OCI-LY1 (cell line): ENCODE measurements at regions not wholly inside any gene's neighbourhood (a gene's known extent, or its start where the extent isn't known, plus 50 kb on each side); places are given as distances from the start of the nearest gene placed in this dataset.

Experiments used
- H2AFZ ChIP-seq: fragments of 200-600 bp; sonication (generic), shearing (Covaris generic); 2 replicates; pipeline ENCODE4 v1.6.0; 2014; ENCODE audit warnings: antibody characterized with exemption, mild to moderate bottlenecking, low read length
- H3F3A ChIP-seq: fragments of 200-600 bp; sonication (generic), shearing (Covaris generic); 2 replicates; pipeline ENCODE4 v1.6.0; 2014; ENCODE audit warnings: mild to moderate bottlenecking, antibody characterized with exemption, low read length, moderate library complexity; ENCODE audit not compliant: insufficient read depth
- H3K27ac ChIP-seq: fragments of 200-600 bp; sonication (generic); 2 replicates; pipeline ENCODE4 v1.5.1; 2014; ENCODE audit warnings: low read length, mixed run types, mild to moderate bottlenecking, low read depth; ENCODE audit not compliant: poor library complexity, severe bottlenecking
- H3K27me3 ChIP-seq: fragments of 200-600 bp; sonication (generic); 2 replicates; pipeline ENCODE4 v1.6.0; 2014; ENCODE audit warnings: antibody characterized with exemption, mild to moderate bottlenecking, low read length, moderate library complexity; ENCODE audit not compliant: insufficient read depth
- H3K36me3 ChIP-seq: fragments of 200-600 bp; sonication (generic); 2 replicates; pipeline ENCODE4 v1.6.1; 2014; ENCODE audit warnings: mild to moderate bottlenecking, antibody characterized with exemption, low read length, moderate library complexity, mixed read lengths; ENCODE audit not compliant: insufficient read depth
- H3K4me1 ChIP-seq: fragments of 200-600 bp; sonication (generic); 2 replicates; pipeline ENCODE4 v1.5.1; 2014; ENCODE audit warnings: mild to moderate bottlenecking, low read length, moderate library complexity; ENCODE audit not compliant: insufficient read depth, severe bottlenecking
- H3K4me2 ChIP-seq: fragments of 200-600 bp; sonication (generic), shearing (Covaris generic); 2 replicates; pipeline ENCODE4 v1.6.1; 2014; ENCODE audit warnings: low read length
- H3K4me3 ChIP-seq: fragments of 200-600 bp; sonication (generic); 2 replicates; pipeline ENCODE4 v1.5.1; 2014; ENCODE audit warnings: low read length, low read depth, mild to moderate bottlenecking, mixed read lengths; ENCODE audit not compliant: poor library complexity, severe bottlenecking
- H3K79me2 ChIP-seq: fragments of 200-600 bp; shearing (Covaris generic); 2 replicates; pipeline ENCODE4 v1.6.1; 2016; ENCODE audit warnings: mixed run types, low read length, mixed read lengths; ENCODE audit not compliant: insufficient read depth
- H3K9ac ChIP-seq: fragments of 200-600 bp; sonication (generic), shearing (Covaris generic); 2 replicates; pipeline ENCODE4 v1.6.1; 2014; ENCODE audit warnings: mild to moderate bottlenecking, low read length, mixed read lengths
- H3K9me2 ChIP-seq: fragments of 200-600 bp; sonication (generic), shearing (Covaris generic); 2 replicates; pipeline ENCODE4 v1.6.1; 2014; ENCODE audit warnings: low read depth, mild to moderate bottlenecking, low read length, mixed read lengths
- H3K9me3 ChIP-seq: fragments of 200-600 bp; shearing (Covaris generic); 2 replicates; pipeline ENCODE4 v1.6.1; 2014; ENCODE audit warnings: low read length, mixed read lengths
- H4K20me1 ChIP-seq: fragments of 200-600 bp; sonication (generic), shearing (Covaris generic); 2 replicates; pipeline ENCODE4 v1.6.0; 2016; ENCODE audit warnings: mild to moderate bottlenecking, low read length; ENCODE audit not compliant: insufficient read depth
- CTCF ChIP-seq: fragments of 200-600 bp; sonication (generic), shearing (Covaris generic); IDR thresholded peaks from 2 replicates; pipeline ENCODE4 v1.5.1; 2017; ENCODE audit warnings: mild to moderate bottlenecking, antibody characterized with exemption, low read length, moderate library complexity, mixed read lengths
- EZH2 ChIP-seq: fragments of 200-600 bp; sonication (generic), shearing (Covaris generic); IDR thresholded peaks from 2 replicates; pipeline ENCODE4 v1.8.0; 2017; ENCODE audit warnings: borderline replicate concordance, mixed run types, mild to moderate bottlenecking, antibody characterized with exemption, low read length, moderate library complexity, mixed read lengths

GRCh38 chr19:27660428-27660827, 1552.5 kb downstream of the UQCRFS1 start:
- H3K4me3 ChIP-seq, result no peak overlapping the region
- H3K36me3 ChIP-seq, result no peaks in the 10 kb centered on the region
- no peak for TF ChIP-seq EZH2
- TF ChIP-seq CTCF, result no peak
- no peaks in the 10 kb centered on the region; the same call in 1 of the 2 replicates for H3K9me2 ChIP-seq
- H3F3A ChIP-seq, result no peaks in the 10 kb centered on the region
- no peak overlapping the region for H2AFZ ChIP-seq
- no peaks in the 10 kb centered on the region; the same call in 1 of the 2 replicates for H3K9me3 ChIP-seq
- H3K79me2 ChIP-seq, result no peaks in the 10 kb centered on the region
- H3K27ac ChIP-seq, result no peak overlapping the region
- no peaks in the 10 kb centered on the region for H4K20me1 ChIP-seq
- H3K27me3 ChIP-seq, result no peaks in the 10 kb centered on the region
- no peaks in the 10 kb centered on the region for H3K4me1 ChIP-seq
- H3K4me2 ChIP-seq, result no peak overlapping the region
- no peak overlapping the region for H3K9ac ChIP-seq

- no peaks in the 10 kb centered on the region for H3K4me1 ChIP-seq
- H3K79me2 ChIP-seq, result no peaks in the 10 kb centered on the region
- no peaks in the 10 kb centered on the region for H3F3A ChIP-seq
- no peak overlapping the region for H3K27ac ChIP-seq
- no peaks in the 10 kb centered on the region; the same call in 1 of the 2 replicates for H3K9me3 ChIP-seq
- no peaks in the 10 kb centered on the region for H3K27me3 ChIP-seq
- H3K4me3 ChIP-seq, result no peak overlapping the region
- no peak overlapping the region for H3K9ac ChIP-seq
- no peak for TF ChIP-seq CTCF
- no peak for TF ChIP-seq EZH2
- no peaks in the 10 kb centered on the region for H3K36me3 ChIP-seq
- no peaks in the 10 kb centered on the region for H4K20me1 ChIP-seq
- H2AFZ ChIP-seq, result no peak overlapping the region
- no peak overlapping the region for H3K4me2 ChIP-seq
- no peaks in the 10 kb centered on the region; the same call in 1 of the 2 replicates for H3K9me2 ChIP-seq
Observed at GRCh38 chr19:27657271-27658051, 1555.5 kb downstream of the UQCRFS1 start.

GRCh38 chr19:27654266-27654990, 1558.5 kb downstream of the UQCRFS1 start:
- Histone ChIP-seq H3K9me2 (no peaks in the 10 kb centered on the region), H3K4me2 (no peak overlapping the region), H2AFZ (no peak overlapping the region), H3K9me3 (no peaks in the 10 kb centered on the region; the same call in 1 of the 2 replicates), H3K27me3 (no peaks in the 10 kb centered on the region), H3K9ac (no peak overlapping the region), H3K36me3 (no peaks in the 10 kb centered on the region), H3K27ac (no peak overlapping the region), H3K4me3 (no peak overlapping the region), H3F3A (no peaks in the 10 kb centered on the region), H3K4me1 (no peaks in the 10 kb centered on the region), H4K20me1 (no peaks in the 10 kb centered on the region), H3K79me2 (no peaks in the 10 kb centered on the region)
- TF ChIP-seq CTCF (no peak), EZH2 (no peak)
